ENCODE measurements at regions not wholly inside any gene's neighbourhood (a gene's known extent, or its start where the extent isn't known, plus 50 kb on each side); places are given as distances from the start of the nearest gene placed in this dataset.

- H3F3A ChIP-seq (ENCODE audit: control insufficient read depth, insufficient read depth) = no peaks in the 10 kb centered on the region
- no peak overlapping the region for H3K4me3 ChIP-seq (ENCODE audit: low read length)
- no peaks in the 10 kb centered on the region for H3K27me3 ChIP-seq (ENCODE audit: control insufficient read depth, low read length)
- H3K79me2 ChIP-seq (ENCODE audit: control insufficient read depth, low read length) = no peaks in the 10 kb centered on the region
- H3K4me2 ChIP-seq (ENCODE audit: low read length) = no peak overlapping the region
- no peaks in the 10 kb centered on the region for H3K9me3 ChIP-seq (ENCODE audit: control insufficient read depth, insufficient read depth, low read length)
- H3K4me1 ChIP-seq (ENCODE audit: control insufficient read depth, low read length) = no peaks in the 10 kb centered on the region
- no peak overlapping the region for H3K27ac ChIP-seq (ENCODE audit: low read depth, low read length)
- H3K36me3 ChIP-seq (ENCODE audit: control insufficient read depth, low read length) = no peaks in the 10 kb centered on the region
- TF ChIP-seq EZH2phosphoT487 (IDR thresholded peaks at IDR 0.05; ENCODE audit: borderline replicate concordance, low read length) = no peak
- no peak for TF ChIP-seq CTCF (IDR thresholded peaks at IDR 0.05; ENCODE audit: low read depth, low read length, poor library complexity, severe bottlenecking)
- no peaks in the 10 kb centered on the region for H3K9me2 ChIP-seq (replicated peaks; ENCODE audit: control insufficient read depth, low read length)
- no peaks in the 10 kb centered on the region for H4K20me1 ChIP-seq (ENCODE audit: control insufficient read depth, insufficient read depth, low read depth, low read length)
Observed at GRCh38 chr12:87302126-87302745, 727.0 kb downstream of the C12orf50 start.

DNA sequence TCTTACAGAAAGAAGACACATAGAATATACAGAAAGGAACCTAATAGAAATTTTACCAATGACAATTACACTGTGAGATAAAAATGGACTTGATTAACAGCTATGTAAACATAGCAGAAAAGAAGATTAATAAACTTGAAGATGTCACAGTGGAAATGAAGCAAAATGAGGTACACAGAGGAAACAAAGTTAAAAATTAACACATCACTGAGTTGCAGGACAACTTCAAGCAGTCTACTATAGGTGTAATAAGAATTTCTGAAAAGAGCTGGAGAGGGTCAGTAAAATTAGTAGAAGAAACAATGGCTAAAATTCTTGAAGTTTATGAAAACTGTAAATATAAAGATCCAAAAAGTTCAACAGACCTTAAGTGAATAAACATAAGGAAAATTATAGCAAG lies 738.7 kb downstream of the C12orf50 start:
- no peak overlapping the region for H3K4me2 ChIP-seq (ENCODE audit: low read length)
- H3K36me3 ChIP-seq (ENCODE audit: control insufficient read depth, low read length) = no peaks in the 10 kb centered on the region
- no peaks in the 10 kb centered on the region for H3K9me3 ChIP-seq (ENCODE audit: control insufficient read depth, insufficient read depth, low read length)
- H3K27ac ChIP-seq (ENCODE audit: low read depth, low read length) = no peak overlapping the region
- H3K4me1 ChIP-seq (ENCODE audit: control insufficient read depth, low read length) = no peaks in the 10 kb centered on the region
- H3K9me2 ChIP-seq (replicated peaks; ENCODE audit: control insufficient read depth, low read length) = no peaks in the 10 kb centered on the region
- TF ChIP-seq EZH2phosphoT487 (IDR thresholded peaks at IDR 0.05; ENCODE audit: borderline replicate concordance, low read length) (no peak), CTCF (IDR thresholded peaks at IDR 0.05; ENCODE audit: low read depth, low read length, poor library complexity, severe bottlenecking) (no peak)
- H3K27me3 ChIP-seq (ENCODE audit: control insufficient read depth, low read length) = no peaks in the 10 kb centered on the region
- H3K4me3 ChIP-seq (ENCODE audit: low read length) = no peak overlapping the region
- H3K79me2 ChIP-seq (ENCODE audit: control insufficient read depth, low read length) = no peaks in the 10 kb centered on the region
- no peaks in the 10 kb centered on the region for H4K20me1 ChIP-seq (ENCODE audit: control insufficient read depth, insufficient read depth, low read depth, low read length)
- H3F3A ChIP-seq (ENCODE audit: control insufficient read depth, insufficient read depth) = no peaks in the 10 kb centered on the region

DNA sequence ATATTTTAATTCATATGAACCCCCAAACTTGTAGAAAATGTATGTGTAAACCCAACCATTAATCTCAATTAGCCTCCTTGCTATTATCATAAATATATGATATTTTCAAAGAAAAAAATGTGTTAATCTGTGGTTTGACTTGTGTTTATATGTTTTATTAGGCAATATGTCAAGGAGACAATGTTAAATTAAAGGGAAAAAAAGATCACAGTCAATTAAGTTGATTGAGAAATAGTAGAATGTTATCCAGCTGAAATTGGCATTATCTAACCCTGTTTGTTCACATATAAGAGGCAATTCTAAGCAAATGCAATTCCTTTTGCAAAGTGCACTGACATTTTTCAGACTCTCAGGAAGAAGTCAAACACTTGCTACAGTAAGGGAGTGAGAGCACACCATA lies 745.3 kb downstream of the C12orf50 start:
- Histone ChIP-seq H3K4me3 (ENCODE audit: low read length) (no peak overlapping the region), H3K27me3 (ENCODE audit: control insufficient read depth, low read length) (no peaks in the 10 kb centered on the region), H3K4me2 (ENCODE audit: low read length) (no peak overlapping the region), H3K4me1 (ENCODE audit: control insufficient read depth, low read length) (peaks cover 9% of the 10 kb centered on the region), H3K27ac (ENCODE audit: low read depth, low read length) (no peak overlapping the region), H3K36me3 (ENCODE audit: control insufficient read depth, low read length) (no peaks in the 10 kb centered on the region), H3K79me2 (ENCODE audit: control insufficient read depth, low read length) (no peaks in the 10 kb centered on the region), H3K9me2 (replicated peaks; ENCODE audit: control insufficient read depth, low read length) (no peaks in the 10 kb centered on the region), H3K9me3 (ENCODE audit: control insufficient read depth, insufficient read depth, low read length) (no peaks in the 10 kb centered on the region), H4K20me1 (ENCODE audit: control insufficient read depth, insufficient read depth, low read depth, low read length) (no peaks in the 10 kb centered on the region), H3F3A (ENCODE audit: control insufficient read depth, insufficient read depth) (no peaks in the 10 kb centered on the region)
- TF ChIP-seq EZH2phosphoT487 (IDR thresholded peaks at IDR 0.05; ENCODE audit: borderline replicate concordance, low read length) (no peak), CTCF (IDR thresholded peaks at IDR 0.05; ENCODE audit: low read depth, low read length, poor library complexity, severe bottlenecking) (no peak)

All from DOHH2 (cell line).